HT-29 (cell line): ENCODE measurements at regions not wholly inside any gene's neighbourhood (a gene's known extent, or its start where the extent isn't known, plus 50 kb on each side); places are given as distances from the start of the nearest gene placed in this dataset.
"Not testable (repeated sequence)": the region's sequence is repeated elsewhere in the genome, so short reads cannot be mapped to it uniquely, and the experiment has no call there.

Experiments
- DNase-seq: peaks from one replicate; pipeline ENCODE4 v3.0.0-alpha.2; 2015; ENCODE audit warnings: low spot score

- DNase-seq: no peak
These were observed 105.7 kb upstream of the PPM1H start for GRCh38 chr12:63040526-63041220.

DNA sequence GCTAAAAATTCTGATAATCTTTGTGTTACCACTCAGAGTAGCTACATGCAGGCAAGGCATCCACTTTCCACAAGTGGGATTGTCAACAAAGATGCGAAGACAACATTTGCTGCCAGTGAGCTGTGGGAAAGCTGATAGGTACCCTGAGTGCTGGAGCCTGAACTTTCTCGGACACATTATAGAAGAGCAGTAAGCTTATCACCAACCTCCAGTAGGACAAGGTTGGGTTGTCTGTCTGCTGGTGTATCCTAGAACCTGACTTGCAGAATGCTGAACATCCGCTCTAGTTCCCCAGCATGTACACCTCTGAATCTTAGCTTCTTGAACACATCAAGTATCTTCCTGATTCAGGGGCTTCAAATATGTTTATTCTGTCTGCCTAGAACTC, 103.8 kb upstream of the PPM1H start:
- DNase-seq: no peak

DNA sequence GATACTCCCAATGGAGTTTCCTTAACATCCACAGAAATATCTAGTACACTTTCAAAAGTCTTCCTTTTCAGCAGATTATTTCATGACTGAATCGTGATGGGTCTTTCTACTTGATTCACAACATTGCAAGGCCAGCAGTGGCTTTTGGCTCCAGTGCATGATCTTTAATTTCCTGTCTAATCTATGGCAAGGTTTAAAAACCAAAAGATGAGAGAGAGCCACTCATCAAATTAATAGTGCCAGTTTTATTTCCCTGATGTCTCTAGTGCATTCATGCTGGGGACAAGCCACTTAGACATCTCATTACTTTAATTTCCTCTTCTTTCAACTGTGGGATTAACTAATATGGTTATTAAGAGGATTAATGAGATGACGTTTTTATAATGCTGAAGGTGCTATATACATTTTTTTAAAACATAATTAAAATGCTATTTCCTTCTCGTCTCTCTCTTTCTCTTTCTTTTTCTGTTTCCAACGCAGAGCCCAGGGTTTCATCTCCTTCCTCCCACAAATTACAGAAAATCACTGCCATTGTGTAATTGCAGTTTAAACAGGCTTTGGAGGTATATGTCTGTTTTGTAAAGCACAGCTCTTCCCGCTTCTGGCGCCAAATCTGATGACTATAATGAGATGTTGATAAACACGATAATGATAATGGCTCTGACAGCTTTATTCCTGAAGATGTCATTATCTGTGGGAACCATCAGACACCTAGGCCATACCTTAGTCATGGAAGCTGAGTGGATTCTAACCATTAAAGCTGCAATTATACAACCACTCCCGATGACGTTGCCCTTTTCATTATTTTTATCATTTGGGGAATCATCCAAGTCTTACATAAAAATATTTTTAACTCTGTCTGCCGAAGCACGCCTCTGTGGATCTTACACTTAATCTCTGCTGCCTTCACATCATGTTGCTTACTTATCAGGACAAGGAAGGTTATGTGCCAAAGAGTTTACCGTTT, 103.1 kb upstream of the PPM1H start:
- no peak for DNase-seq

DNA sequence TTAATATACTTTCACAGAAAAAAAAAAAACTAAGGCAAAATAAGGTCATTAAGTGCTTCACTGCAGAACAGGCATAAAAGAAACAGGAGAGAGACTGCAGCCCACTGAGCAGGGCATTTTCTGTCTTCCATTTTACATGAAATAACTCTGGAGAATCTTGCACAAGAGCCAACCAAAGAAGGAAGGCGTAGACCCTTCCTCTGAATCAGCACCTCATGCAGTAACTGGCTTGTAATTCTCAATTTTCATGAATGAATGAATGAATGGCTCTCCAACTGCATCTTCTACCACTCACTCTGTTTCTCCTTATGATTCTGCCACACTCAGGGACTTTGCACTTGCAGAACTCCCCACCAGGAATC, 102.0 kb upstream of the PPM1H start:
- DNase-seq: no peak

GRCh38 chr12:63036216-63036973, 101.4 kb upstream of the PPM1H start:
- no peak for DNase-seq

DNA sequence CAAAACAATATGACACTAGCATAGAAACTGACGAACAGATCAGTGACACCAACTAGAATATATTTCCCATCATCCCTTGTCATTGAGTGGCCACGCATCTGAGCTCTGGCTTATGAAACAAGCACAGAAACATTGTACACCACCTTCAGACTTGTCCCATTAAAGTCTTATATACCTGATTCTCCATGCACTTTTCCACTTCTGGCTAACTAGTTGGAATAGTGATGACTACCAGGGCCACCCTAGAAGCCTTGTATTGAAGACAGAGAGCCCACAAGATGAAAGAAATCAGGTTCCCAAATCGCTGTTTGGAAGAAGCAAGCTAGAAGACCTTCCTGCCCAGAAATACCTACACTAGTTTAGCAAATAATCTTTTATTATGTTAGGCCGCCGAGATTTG, 99.7 kb upstream of the PPM1H start:
- no peak for DNase-seq

GRCh38 chr12:63029676-63030075, 94.7 kb upstream of the PPM1H start:
- DNase-seq: no peak

DNA sequence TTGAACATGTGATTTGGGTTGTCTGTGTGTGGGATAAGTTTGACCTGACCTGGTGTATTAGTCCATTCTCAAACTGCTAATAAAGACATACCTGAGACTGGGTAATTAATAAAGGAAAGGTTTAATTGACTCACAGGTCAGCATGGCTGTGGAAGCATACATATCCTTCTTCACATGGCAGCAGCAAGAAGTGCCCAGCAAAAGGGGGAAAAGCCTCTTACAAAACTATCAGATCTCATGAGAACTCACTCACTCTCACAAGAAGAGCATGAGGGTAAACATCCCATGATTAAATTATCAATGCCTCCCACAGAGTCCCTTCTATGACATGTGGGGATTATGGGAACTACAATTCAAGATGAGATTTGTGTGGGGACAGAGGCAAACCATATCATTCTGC, 94.0 kb upstream of the PPM1H start:
- DNase-seq: no peak

DNA sequence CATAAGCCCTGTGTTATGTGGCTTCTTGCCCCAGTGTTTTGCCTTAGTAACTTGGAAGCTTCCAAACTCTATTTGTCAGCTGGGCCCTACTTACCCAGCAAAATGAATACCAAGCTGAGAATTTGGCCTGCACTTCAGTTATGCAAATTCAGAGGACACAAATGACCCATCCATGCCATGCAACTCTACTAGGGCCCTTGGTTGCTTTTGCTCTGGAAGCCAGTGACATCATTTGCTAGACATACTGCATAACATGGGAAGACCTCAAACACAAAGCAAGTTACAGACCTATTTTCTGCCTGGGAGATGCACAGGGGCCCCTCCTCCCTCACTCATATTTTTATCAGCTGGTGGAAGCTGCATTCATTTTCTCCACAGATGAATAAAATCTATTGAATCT, 90.2 kb upstream of the PPM1H start:
- DNase-seq: no peak

DNA sequence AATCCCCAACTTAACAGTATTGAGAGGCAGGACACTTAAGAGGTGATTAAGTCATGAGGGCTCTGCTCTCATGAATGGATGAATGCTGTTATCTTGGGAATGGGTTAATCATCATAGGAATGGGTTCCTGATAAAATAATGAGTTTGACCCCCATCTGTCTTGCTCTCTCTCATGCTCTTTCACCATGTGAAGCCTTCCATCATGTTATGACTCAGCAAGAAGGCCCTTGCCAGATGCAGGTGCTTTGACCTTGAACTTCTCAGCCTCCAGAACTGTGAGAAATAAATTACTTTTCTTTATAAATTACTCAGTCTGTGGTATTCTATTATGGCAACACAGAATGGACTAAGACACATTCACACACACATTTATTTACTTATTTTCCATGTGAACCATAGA, 89.0 kb upstream of the PPM1H start:
- DNase-seq: no peak

GRCh38 chr12:63021116-63021515, 86.2 kb upstream of the PPM1H start:
- no peak for DNase-seq

DNA sequence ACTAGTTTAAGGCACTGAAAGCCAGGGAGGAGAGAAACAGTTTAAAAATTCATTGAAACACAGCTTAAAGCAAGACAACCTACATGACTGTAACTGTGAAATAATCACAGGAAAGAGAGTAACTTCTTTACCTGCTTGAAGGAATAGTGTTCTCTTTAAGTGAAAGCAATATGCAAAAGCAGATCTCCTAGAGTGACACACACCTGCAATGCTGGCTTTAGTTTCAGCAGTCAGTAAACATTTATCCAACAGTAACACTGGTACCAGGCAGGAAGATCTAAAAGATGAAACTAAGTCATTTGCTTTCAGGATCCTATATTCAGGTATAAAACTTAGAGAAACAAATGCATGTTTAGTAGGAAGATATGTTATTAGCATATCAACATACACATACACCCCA, 85.3 kb upstream of the PPM1H start:
- DNase-seq: no peak

GRCh38 chr12:63018273-63018672, 83.3 kb upstream of the PPM1H start:
- no peak for DNase-seq

GRCh38 chr12:63013302-63013701, 78.4 kb upstream of the PPM1H start:
- DNase-seq: no peak

GRCh38 chr12:63010698-63011097, 75.7 kb upstream of the PPM1H start:
- DNase-seq: no peak

GRCh38 chr12:63008372-63008771, 73.4 kb upstream of the PPM1H start:
- DNase-seq: no peak

GRCh38 chr12:63007726-63008125, 72.8 kb upstream of the PPM1H start:
- no peak for DNase-seq

DNA sequence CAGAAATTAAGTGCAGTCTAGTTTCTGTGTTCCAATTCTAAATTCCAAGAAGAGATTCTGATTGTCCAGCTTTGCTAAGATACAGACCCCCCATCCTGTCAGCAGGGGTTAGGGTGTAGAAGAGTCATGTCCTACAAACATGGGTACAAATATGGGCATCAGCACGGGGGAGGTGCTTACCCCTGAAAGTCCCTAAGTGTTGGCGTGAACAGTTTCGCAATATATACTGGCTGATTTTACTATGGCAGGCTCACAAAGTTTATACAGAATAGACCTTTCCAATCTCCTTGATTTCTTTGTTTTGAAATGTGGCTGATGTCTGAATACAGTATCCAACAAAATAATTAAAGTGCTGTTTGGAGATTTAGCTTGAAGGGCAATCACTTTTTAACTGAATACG, 71.6 kb upstream of the PPM1H start:
- no peak for DNase-seq

GRCh38 chr12:63005382-63005781, 70.4 kb upstream of the PPM1H start:
- DNase-seq: no peak

GRCh38 chr12:63003223-63003819, 68.4 kb upstream of the PPM1H start:
- no peak for DNase-seq

GRCh38 chr12:63002059-63002458, 67.1 kb upstream of the PPM1H start:
- DNase-seq: not testable (repeated sequence)

GRCh38 chr12:62998454-62998853, 63.5 kb upstream of the PPM1H start:
- no peak for DNase-seq
